ENCODE measurements at regions not wholly inside any gene's neighbourhood (a gene's known extent, or its start where the extent isn't known, plus 50 kb on each side); places are given as distances from the start of the nearest gene placed in this dataset.

GRCh38 chr3:94420931-94421330 lies 358.1 kb downstream of the NSUN3 start:
- TF ChIP-seq CTCF (IDR thresholded peaks at IDR 0.05) (no peak), POLR2A (IDR thresholded peaks at IDR 0.05) (no peak)
- H3K27ac ChIP-seq, result no peak overlapping the region
- intact Hi-C loops (cut with DNase I), result no loop called here
- H3K9me3 ChIP-seq (replicated peaks in 1 of 3), result no peaks in the 10 kb centered on the region
- no peaks in the 10 kb centered on the region for H3K27me3 ChIP-seq
- H3K4me3 ChIP-seq, result no peak overlapping the region
- WGBS, 4 donors, result 79 to 98% (median 86%) methylated on average over 1 of the region's 1 CpG
- DNase-seq, result no peak
- no peaks in the 10 kb centered on the region for H3K4me1 ChIP-seq (replicated peaks in 1 of 2)
- no peaks in the 10 kb centered on the region for H3K36me3 ChIP-seq (replicated peaks in 1 of 2)

- H3K27me3 ChIP-seq, result no peaks in the 10 kb centered on the region
- H3K4me1 ChIP-seq (replicated peaks in 1 of 2), result no peaks in the 10 kb centered on the region
- TF ChIP-seq POLR2A (IDR thresholded peaks at IDR 0.05), result no peak
- TF ChIP-seq CTCF (IDR thresholded peaks at IDR 0.05), result no peak
Measured at GRCh38 chr3:94423578-94423977, 360.7 kb downstream of the NSUN3 start.

GRCh38 chr3:94429517-94429916 lies 366.7 kb downstream of the NSUN3 start:
- TF ChIP-seq POLR2A (IDR thresholded peaks at IDR 0.05) (no peak), CTCF (IDR thresholded peaks at IDR 0.05) (no peak)
- Histone ChIP-seq H3K4me1 (replicated peaks in 1 of 2) (no peaks in the 10 kb centered on the region), H3K9me3 (replicated peaks in 1 of 3) (no peaks in the 10 kb centered on the region), H3K4me3 (no peak overlapping the region), H3K27me3 (no peaks in the 10 kb centered on the region), H3K36me3 (replicated peaks in 1 of 2) (no peaks in the 10 kb centered on the region), H3K27ac (no peak overlapping the region)
- intact Hi-C loops (cut with DNase I), result no loop called here
- DNase-seq, result no peak

More at GRCh38 chr3:94423578-94423977, 360.7 kb downstream of the NSUN3 start:
- no peaks in the 10 kb centered on the region for H3K36me3 ChIP-seq (replicated peaks in 1 of 2)
- no peak overlapping the region for H3K4me3 ChIP-seq
- intact Hi-C loops (cut with DNase I), result no loop called here
- H3K27ac ChIP-seq, result no peak overlapping the region
- no peaks in the 10 kb centered on the region for H3K9me3 ChIP-seq (replicated peaks in 1 of 3)
- no peak for DNase-seq

- H3K36me3 ChIP-seq (replicated peaks in 1 of 2), result no peaks in the 10 kb centered on the region
- TF ChIP-seq POLR2A (IDR thresholded peaks at IDR 0.05), result no peak
- TF ChIP-seq CTCF (IDR thresholded peaks at IDR 0.05), result no peak
- H3K27ac ChIP-seq, result no peak overlapping the region
- 50 to 67% (median 55%) methylated on average over 3 of the region's 3 CpGs for WGBS, 4 donors
- no peak overlapping the region for H3K4me3 ChIP-seq
- DNase-seq, result no peak
- no peaks in the 10 kb centered on the region for H3K4me1 ChIP-seq (replicated peaks in 1 of 2)
- H3K27me3 ChIP-seq, result no peaks in the 10 kb centered on the region
- no peaks in the 10 kb centered on the region for H3K9me3 ChIP-seq (replicated peaks in 1 of 3)
- intact Hi-C loops (cut with DNase I), result no loop called here
Measured at GRCh38 chr3:94431876-94432570, 369.2 kb downstream of the NSUN3 start.
